Ishikawa (cell line): ENCODE measurements at regions not wholly inside any gene's neighbourhood (a gene's known extent, or its start where the extent isn't known, plus 50 kb on each side); places are given as distances from the start of the nearest gene placed in this dataset.

Experiments
- CEBPB ChIP-seq: IDR thresholded peaks from 2 replicates; pipeline ENCODE4 v1.6.1; 2012
- CREB1 ChIP-seq: IDR thresholded peaks from 2 replicates; pipeline ENCODE4 v1.6.1; 2012; ENCODE audit warnings: low read depth
- EGR1 ChIP-seq: IDR thresholded peaks from 2 replicates; pipeline ENCODE4 v1.6.1; 2012
- EP300 ChIP-seq: IDR thresholded peaks from 2 replicates; pipeline ENCODE4 v1.6.1; 2012; ENCODE audit warnings: borderline replicate concordance
- FOXM1 ChIP-seq: IDR thresholded peaks from 2 replicates; pipeline ENCODE4 v1.6.1; 2012; ENCODE audit warnings: low read depth, borderline replicate concordance
- NFIC ChIP-seq: IDR thresholded peaks from 2 replicates; pipeline ENCODE4 v1.6.1; 2012
- RAD21 ChIP-seq: IDR thresholded peaks from 2 replicates; pipeline ENCODE4 v1.6.1; 2012; ENCODE audit warnings: low read depth
- TAF1 ChIP-seq: IDR thresholded peaks from 2 replicates; pipeline ENCODE4 v1.6.1; 2012; ENCODE audit warnings: low read depth, mild to moderate bottlenecking
- TCF12 ChIP-seq: IDR thresholded peaks from 2 replicates; pipeline ENCODE4 v1.6.1; 2012; ENCODE audit warnings: low read depth
- TEAD4 ChIP-seq: IDR thresholded peaks from 2 replicates; pipeline ENCODE4 v1.6.1; 2012
- YY1 ChIP-seq: IDR thresholded peaks from 2 replicates; pipeline ENCODE4 v1.6.1; 2012; ENCODE audit warnings: low read depth
- ZBTB7A ChIP-seq: IDR thresholded peaks from 2 replicates; pipeline ENCODE4 v1.6.1; 2012; ENCODE audit warnings: low read depth
- TF ChIP-seq, protein P1 (sequence below): IDR thresholded peaks from 2 replicates; pipeline ENCODE4 v1.6.1; 2012; ENCODE audit warnings: low read depth, mild to moderate bottlenecking
- TF ChIP-seq, protein P2 (sequence below): IDR thresholded peaks from 2 replicates; pipeline ENCODE4 v1.6.1; 2012
- TF ChIP-seq, protein P3 (sequence below): IDR thresholded peaks from 2 replicates; pipeline ENCODE4 v1.6.1; 2012

DNA sequence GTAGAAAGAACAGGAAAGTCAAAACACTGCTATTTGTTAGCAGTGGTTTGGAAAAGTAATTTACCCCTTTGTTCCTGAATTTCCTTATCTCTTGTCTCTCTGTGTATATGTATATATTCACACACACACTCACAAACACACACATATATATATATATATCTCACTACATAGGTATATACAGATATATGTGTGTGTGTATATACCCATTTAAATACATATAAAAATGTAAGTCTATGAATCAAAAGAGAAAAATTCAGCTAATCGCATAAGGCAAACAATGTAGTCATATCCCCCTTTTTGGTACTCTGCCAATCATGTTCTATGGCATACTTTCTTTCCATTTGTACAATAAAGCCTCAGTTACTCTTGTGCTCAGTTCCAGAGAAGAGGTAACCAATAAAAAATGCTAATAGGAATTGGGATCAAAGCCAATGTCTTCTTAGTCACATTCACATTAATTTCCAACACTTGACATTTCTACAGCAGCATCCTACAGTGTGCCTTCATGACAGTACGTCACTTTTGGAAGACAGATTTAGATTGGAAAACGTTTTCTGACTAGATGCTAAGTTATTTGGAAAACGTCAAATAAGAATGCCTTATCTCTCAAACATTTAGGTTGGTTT is 94.6 kb downstream of the MC4R start:
- TF ChIP-seq, protein P1, sequence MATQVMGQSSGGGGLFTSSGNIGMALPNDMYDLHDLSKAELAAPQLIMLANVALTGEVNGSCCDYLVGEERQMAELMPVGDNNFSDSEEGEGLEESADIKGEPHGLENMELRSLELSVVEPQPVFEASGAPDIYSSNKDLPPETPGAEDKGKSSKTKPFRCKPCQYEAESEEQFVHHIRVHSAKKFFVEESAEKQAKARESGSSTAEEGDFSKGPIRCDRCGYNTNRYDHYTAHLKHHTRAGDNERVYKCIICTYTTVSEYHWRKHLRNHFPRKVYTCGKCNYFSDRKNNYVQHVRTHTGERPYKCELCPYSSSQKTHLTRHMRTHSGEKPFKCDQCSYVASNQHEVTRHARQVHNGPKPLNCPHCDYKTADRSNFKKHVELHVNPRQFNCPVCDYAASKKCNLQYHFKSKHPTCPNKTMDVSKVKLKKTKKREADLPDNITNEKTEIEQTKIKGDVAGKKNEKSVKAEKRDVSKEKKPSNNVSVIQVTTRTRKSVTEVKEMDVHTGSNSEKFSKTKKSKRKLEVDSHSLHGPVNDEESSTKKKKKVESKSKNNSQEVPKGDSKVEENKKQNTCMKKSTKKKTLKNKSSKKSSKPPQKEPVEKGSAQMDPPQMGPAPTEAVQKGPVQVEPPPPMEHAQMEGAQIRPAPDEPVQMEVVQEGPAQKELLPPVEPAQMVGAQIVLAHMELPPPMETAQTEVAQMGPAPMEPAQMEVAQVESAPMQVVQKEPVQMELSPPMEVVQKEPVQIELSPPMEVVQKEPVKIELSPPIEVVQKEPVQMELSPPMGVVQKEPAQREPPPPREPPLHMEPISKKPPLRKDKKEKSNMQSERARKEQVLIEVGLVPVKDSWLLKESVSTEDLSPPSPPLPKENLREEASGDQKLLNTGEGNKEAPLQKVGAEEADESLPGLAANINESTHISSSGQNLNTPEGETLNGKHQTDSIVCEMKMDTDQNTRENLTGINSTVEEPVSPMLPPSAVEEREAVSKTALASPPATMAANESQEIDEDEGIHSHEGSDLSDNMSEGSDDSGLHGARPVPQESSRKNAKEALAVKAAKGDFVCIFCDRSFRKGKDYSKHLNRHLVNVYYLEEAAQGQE, result no peak
- no peak for TF ChIP-seq RAD21
- TF ChIP-seq EP300, result no peak
- no peak for TF ChIP-seq TCF12
- no peak for TF ChIP-seq TAF1
- no peak for TF ChIP-seq CREB1
- TF ChIP-seq TEAD4, result no peak
- no peak for TF ChIP-seq YY1
- TF ChIP-seq NFIC, result no peak

DNA sequence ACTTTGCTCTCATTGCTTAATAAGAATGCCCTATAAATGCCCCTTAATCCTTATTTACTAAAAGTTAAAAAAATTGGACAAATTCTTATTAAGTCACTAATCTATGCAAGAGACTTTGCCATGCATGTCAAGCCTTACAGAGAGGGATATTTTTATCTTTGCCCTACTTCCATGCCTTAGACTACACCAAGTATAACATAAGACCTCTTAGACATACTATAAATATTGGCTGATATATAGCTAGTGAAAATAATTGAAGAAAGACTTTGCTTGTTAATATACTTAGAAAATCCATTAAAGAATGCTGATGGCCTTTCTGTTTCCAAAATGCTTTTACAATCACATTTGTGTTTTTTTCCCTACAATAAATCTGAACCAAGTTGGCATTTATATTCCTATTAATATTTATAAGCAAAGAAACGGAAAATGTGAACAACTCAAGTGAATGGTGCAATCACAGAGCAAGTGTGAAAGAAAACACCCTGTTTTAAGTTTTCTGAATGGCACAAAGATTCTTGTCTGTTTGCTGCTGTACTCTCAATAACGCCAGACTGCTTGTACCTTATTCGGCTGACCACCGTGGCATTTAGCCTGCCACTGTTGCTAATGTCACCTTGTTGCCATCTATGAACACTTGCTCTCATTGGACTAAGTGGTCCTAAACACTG is 105.0 kb downstream of the MC4R start:
- TF ChIP-seq TEAD4, result no peak
- TF ChIP-seq CREB1, result no peak
- no peak for TF ChIP-seq FOXM1
- TF ChIP-seq, protein P2, sequence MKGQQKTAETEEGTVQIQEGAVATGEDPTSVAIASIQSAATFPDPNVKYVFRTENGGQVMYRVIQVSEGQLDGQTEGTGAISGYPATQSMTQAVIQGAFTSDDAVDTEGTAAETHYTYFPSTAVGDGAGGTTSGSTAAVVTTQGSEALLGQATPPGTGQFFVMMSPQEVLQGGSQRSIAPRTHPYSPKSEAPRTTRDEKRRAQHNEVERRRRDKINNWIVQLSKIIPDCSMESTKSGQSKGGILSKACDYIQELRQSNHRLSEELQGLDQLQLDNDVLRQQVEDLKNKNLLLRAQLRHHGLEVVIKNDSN, result no peak
- no peak for TF ChIP-seq NFIC
- TF ChIP-seq TAF1, result no peak
- TF ChIP-seq EGR1, result no peak
- TF ChIP-seq YY1, result no peak
- no peak for TF ChIP-seq RAD21
- TF ChIP-seq EP300, result no peak
- TF ChIP-seq, protein P3, sequence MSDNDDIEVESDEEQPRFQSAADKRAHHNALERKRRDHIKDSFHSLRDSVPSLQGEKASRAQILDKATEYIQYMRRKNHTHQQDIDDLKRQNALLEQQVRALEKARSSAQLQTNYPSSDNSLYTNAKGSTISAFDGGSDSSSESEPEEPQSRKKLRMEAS, result no peak
- TF ChIP-seq CEBPB, result no peak
- TF ChIP-seq, protein P1, result no peak
- TF ChIP-seq TCF12, result no peak
- TF ChIP-seq ZBTB7A, result no peak

DNA sequence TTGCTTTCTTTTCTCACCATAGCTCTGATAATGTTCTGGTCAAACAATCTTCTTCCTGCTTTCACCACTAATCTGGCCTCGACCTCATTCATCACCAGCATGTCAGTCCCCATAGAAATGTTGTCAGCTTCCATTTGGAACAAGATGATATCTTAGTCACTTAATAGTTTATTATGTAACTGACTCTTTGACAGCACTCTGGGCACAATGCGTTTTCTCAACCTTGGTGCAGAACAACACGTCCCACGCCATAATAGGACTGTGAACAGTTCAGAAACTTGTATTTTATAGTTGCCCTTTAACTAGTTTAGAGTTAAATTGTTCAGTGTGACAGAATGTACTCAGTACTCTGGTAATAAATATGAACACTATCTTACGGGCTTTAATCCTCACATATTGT is 106.0 kb downstream of the MC4R start:
- TF ChIP-seq FOXM1 (no peak), TCF12 (no peak), EGR1 (no peak), CREB1 (no peak), NFIC (no peak), RAD21 (no peak), CEBPB (no peak)
- TF ChIP-seq, protein P3, result no peak

DNA sequence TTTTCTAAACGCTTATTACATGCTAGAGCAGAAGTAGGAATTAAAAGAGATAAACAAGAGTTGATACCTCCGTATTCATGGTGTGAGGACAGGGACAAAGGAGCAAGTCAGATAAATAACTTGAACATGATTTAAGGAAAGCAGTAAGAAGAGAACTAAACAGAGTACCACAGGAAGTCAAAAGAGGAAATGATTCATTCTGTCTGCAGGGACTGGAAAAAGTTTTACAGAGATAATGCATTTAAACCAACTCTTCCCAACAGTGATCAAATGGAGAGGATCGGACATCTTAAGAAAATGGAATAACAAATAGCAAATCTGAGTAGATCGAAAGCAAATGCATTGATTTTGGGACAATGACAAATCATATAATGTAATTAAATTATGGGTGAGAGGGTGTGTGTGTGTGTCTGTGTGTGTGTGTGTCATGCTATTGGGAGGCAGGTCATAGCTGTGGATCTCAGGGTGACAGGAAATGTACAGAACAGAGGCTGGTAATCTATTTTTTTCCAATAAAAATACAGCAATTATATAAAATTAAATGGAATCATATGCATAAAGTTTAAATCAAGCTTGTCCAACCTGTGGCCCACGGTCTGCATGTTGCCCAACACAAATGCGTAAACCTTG is 113.4 kb downstream of the MC4R start:
- TF ChIP-seq EP300 (no peak), YY1 (no peak), CEBPB (no peak), RAD21 (no peak), TAF1 (no peak), TCF12 (no peak), FOXM1 (no peak), TEAD4 (no peak)
- TF ChIP-seq, protein P1, result no peak
- TF ChIP-seq, protein P3, result no peak
